Natural killer cell (primary cell): ENCODE measurements at regions not wholly inside any gene's neighbourhood (a gene's known extent, or its start where the extent isn't known, plus 50 kb on each side); places are given as distances from the start of the nearest gene placed in this dataset.

Experiments
- ATAC-seq, 3 donors: fragments of 150-1000 bp in 2 of 3; fragments of 200-7000 bp in 1 of 3; cut with Tn5 transposase; 1 replicate in 1 of 3; 2 replicates in 2 of 3; pipeline ENCODE4 v1.10.0; 2021; ENCODE audit warnings: mild to moderate bottlenecking in 2 of 3, moderate library complexity in 2 of 3
- DNase-seq, 2 donors: peaks; one replicate each; pipeline versions ENCODE4 v3.0.0 to v3.0.0-alpha.2; 2013 to 2021; ENCODE audit warnings: mixed read lengths in 1 of 2
- H3K27ac ChIP-seq: one replicate; pipeline ENCODE4 v1.5.1; 2013; ENCODE audit warnings: mild to moderate bottlenecking, low read length
- H3K27me3 ChIP-seq: one replicate; pipeline ENCODE4 v1.6.1; 2013; ENCODE audit warnings: low read length; ENCODE audit not compliant: control insufficient read depth, insufficient read depth
- H3K36me3 ChIP-seq: one replicate; pipeline ENCODE4 v1.6.1; 2013; ENCODE audit warnings: low read length; ENCODE audit not compliant: control insufficient read depth, insufficient read depth
- H3K4me1 ChIP-seq: one replicate; pipeline ENCODE4 v1.6.1; 2013; ENCODE audit warnings: low read length; ENCODE audit not compliant: control insufficient read depth, insufficient read depth
- H3K4me3 ChIP-seq: one replicate; pipeline ENCODE4 v1.5.1; 2013; ENCODE audit warnings: low read length
- H3K9me3 ChIP-seq: one replicate; pipeline ENCODE4 v1.6.1; 2013; ENCODE audit warnings: low read length; ENCODE audit not compliant: control insufficient read depth, insufficient read depth
- H3K27ac Mint-ChIP-seq, 2 donors: one replicate each; pipeline ENCODE4 v1.8.0; 2022; ENCODE audit warnings: mild to moderate bottlenecking in 2 of 2, mixed read lengths in 2 of 2, moderate library complexity in 1 of 2
- H3K27me3 Mint-ChIP-seq, 2 donors: one replicate each; pipeline ENCODE4 v1.8.0; 2022; ENCODE audit warnings: low read depth in 2 of 2, mixed read lengths in 2 of 2
- H3K36me3 Mint-ChIP-seq: one replicate; pipeline ENCODE4 v1.8.0; 2022; ENCODE audit warnings: mixed read lengths
- H3K4me1 Mint-ChIP-seq, 2 donors: one replicate each; pipeline ENCODE4 v1.8.0; 2022; ENCODE audit warnings: mixed read lengths in 2 of 2
- H3K4me3 Mint-ChIP-seq: one replicate; pipeline ENCODE4 v1.8.0; 2022; ENCODE audit warnings: mild to moderate bottlenecking, moderate library complexity, mixed read lengths
- H3K9me3 Mint-ChIP-seq, 2 donors: one replicate each; pipeline ENCODE4 v1.8.0; 2022; ENCODE audit warnings: mixed read lengths in 2 of 2
- CTCF ChIP-seq: fragments of 200-600 bp; IDR thresholded peaks from one replicate; pipeline ENCODE4 v1.8.0; 2022; ENCODE audit warnings: antibody characterized with exemption
- WGBS: methylation state at CpG from one replicate; pipeline ENCODE4 v1.1.7; 2013; ENCODE audit warnings: missing lambda C conversion rate; ENCODE audit not compliant: insufficient coverage; 5-methylcytosine and 5-hydroxymethylcytosine counted together
- intact Hi-C: fragments of 100-400 bp; cut with micrococcal nuclease; formaldehyde crosslinking; loops from one replicate; pipeline ENCODE4 v1.14.2; 2022

- 59% methylated on average over 2 of the region's 4 CpGs for WGBS
- no peak for ATAC-seq
Observed at GRCh38 chr10:130638991-130639390, 502.8 kb downstream of the GLRX3 start.

GRCh38 chr10:130642926-130643325 is 506.7 kb downstream of the GLRX3 start:
- Histone ChIP-seq H3K36me3 (no peaks in the 10 kb centered on the region), H3K9me3 (no peaks in the 10 kb centered on the region), H3K4me3 (no peak overlapping the region), H3K27ac (no peak overlapping the region), H3K27me3 (no peaks in the 10 kb centered on the region), H3K4me1 (no peaks in the 10 kb centered on the region)
- TF ChIP-seq CTCF: no peak
- DNase-seq (no peak), ATAC-seq (no peak)
- intact Hi-C loops: no loop called here
- H3K9me3 Mint-ChIP-seq: no peaks in the 10 kb centered on the region
- WGBS: 94% methylated on average over 3 of the region's 4 CpGs
- H3K4me1 Mint-ChIP-seq: no peaks in the 10 kb centered on the region
- H3K36me3 Mint-ChIP-seq: no peaks in the 10 kb centered on the region
- H3K27me3 Mint-ChIP-seq: peaks cover 3 to 20% of the 10 kb centered on the region in 2 donors
- no peak overlapping the region for H3K4me3 Mint-ChIP-seq
- no peak overlapping the region for H3K27ac Mint-ChIP-seq

More at GRCh38 chr10:130638991-130639390, 502.8 kb downstream of the GLRX3 start:
- H3K27me3 ChIP-seq: peaks cover 4% of the 10 kb centered on the region
- H3K9me3 Mint-ChIP-seq: peaks cover 0 to 2% of the 10 kb centered on the region in 2 donors
- H3K36me3 ChIP-seq: no peaks in the 10 kb centered on the region
- H3K27me3 Mint-ChIP-seq: peaks cover 13 to 46% of the 10 kb centered on the region in 2 donors
- H3K9me3 ChIP-seq: peaks cover 3% of the 10 kb centered on the region
- no peak overlapping the region for H3K4me3 ChIP-seq
- TF ChIP-seq CTCF: no peak
- no peak overlapping the region for H3K27ac ChIP-seq
- intact Hi-C loops: no loop called here
- peaks cover 0 to 5% of the 10 kb centered on the region in 2 donors for H3K4me1 Mint-ChIP-seq
- no peak for DNase-seq
- no peak overlapping the region for H3K4me3 Mint-ChIP-seq
- H3K4me1 ChIP-seq: no peaks in the 10 kb centered on the region
- H3K27ac Mint-ChIP-seq: no peak overlapping the region
- H3K36me3 Mint-ChIP-seq: no peaks in the 10 kb centered on the region

DNA sequence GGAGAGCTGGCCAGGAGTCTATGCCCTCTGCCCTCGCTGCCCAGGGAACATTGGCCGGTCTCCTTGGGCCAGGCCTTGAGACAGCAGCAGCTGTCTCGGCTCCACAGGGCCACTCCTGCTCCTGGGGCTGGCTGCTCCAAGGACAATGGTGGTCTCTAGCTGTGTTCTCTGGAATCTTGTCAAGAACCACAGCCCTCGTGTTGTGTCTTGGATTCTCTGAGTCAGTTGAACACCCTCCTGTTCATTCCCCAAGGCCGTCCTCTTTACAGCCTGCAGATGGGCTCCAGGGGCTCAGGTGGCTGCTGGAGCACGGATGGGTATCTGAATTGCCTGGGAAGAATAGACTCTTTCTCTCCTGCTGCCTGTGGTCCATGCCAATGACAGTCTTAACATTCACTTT is 511.1 kb downstream of the GLRX3 start:
- Mint-ChIP-seq H3K4me3 (no peak overlapping the region), H3K36me3 (no peaks in the 10 kb centered on the region), H3K27me3 (peaks cover 3 to 7% of the 10 kb centered on the region in 2 donors), H3K4me1 (no peaks in the 10 kb centered on the region), H3K27ac (no peak overlapping the region), H3K9me3 (no peaks in the 10 kb centered on the region)
- no peak for TF ChIP-seq CTCF
- DNase-seq (no peak), ATAC-seq (no peak)
- no peaks in the 10 kb centered on the region for H3K36me3 ChIP-seq
- no peak overlapping the region for H3K4me3 ChIP-seq
- 88% methylated on average over 6 of the region's 6 CpGs for WGBS
- H3K27ac ChIP-seq: no peak overlapping the region
- no peaks in the 10 kb centered on the region for H3K4me1 ChIP-seq
- intact Hi-C loops: no loop called here
- no peaks in the 10 kb centered on the region for H3K9me3 ChIP-seq
- no peaks in the 10 kb centered on the region for H3K27me3 ChIP-seq

DNA sequence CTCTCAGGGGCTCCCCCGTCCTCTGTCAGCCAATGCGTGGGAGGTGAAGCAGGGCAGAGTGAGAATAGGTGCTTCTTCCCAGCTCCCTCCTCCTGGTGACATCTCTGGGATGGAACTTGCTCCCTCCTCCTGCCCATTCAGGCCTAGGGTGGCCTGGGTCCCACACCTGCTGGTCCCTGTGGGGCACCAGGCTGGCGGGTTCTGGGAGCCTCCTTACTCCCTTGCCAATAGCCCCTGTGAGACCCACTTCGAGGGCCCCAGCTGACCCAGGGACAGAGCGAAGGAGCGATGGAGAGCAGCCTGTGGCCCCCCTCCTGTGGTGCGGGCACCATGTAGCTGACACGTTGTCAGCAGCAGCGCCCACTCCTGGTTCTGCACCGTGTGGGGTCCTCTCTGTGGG is 512.6 kb downstream of the GLRX3 start:
- Mint-ChIP-seq H3K4me1 (no peaks in the 10 kb centered on the region), H3K9me3 (peaks cover 0 to 2% of the 10 kb centered on the region in 2 donors), H3K4me3 (no peak overlapping the region), H3K27ac (no peak overlapping the region), H3K36me3 (no peaks in the 10 kb centered on the region), H3K27me3 (peaks cover 0 to 3% of the 10 kb centered on the region in 2 donors)
- DNase-seq (no peak), ATAC-seq (no peak)
- intact Hi-C loops: no loop called here
- no peaks in the 10 kb centered on the region for H3K36me3 ChIP-seq
- H3K9me3 ChIP-seq: no peaks in the 10 kb centered on the region
- H3K4me1 ChIP-seq: no peaks in the 10 kb centered on the region
- TF ChIP-seq CTCF: no peak
- H3K27me3 ChIP-seq: no peaks in the 10 kb centered on the region
- no peak overlapping the region for H3K4me3 ChIP-seq
- WGBS: 89% methylated on average over 10 of the region's 10 CpGs
- no peak overlapping the region for H3K27ac ChIP-seq
